Activated CD4-positive, alpha-beta memory T cell treated with anti-CD3 and anti-CD28 coated beads, Interleukin-2, amount 10 ng/mL, durations not matched to agents 7 days and 5 days (primary cell): ENCODE measurements at regions not wholly inside any gene's neighbourhood (a gene's known extent, or its start where the extent isn't known, plus 50 kb on each side); places are given as distances from the start of the nearest gene placed in this dataset.

Source experiments
- CTCF ChIA-PET: fragments of 350-600 bp; sonication (Branson Sonifier 250); formaldehyde crosslinking; loops from one replicate; lab custom pipeline; 2021; ENCODE audit warnings: antibody characterized with exemption, inconsistent platforms; lab: Charles Lee
- POLR2A ChIA-PET: fragments of 350-600 bp; sonication (Branson Sonifier 250); formaldehyde crosslinking; loops from one replicate; lab custom pipeline; 2021; ENCODE audit warnings: antibody characterized with exemption; lab: Charles Lee
- DNase-seq: peaks from one replicate; pipeline ENCODE4 v3.0.0-alpha.2; 2020
- H3K27ac Mint-ChIP-seq: one replicate; pipeline ENCODE4 v1.8.0; 2021; ENCODE audit warnings: mild to moderate bottlenecking, mixed read lengths
- H3K27me3 Mint-ChIP-seq: one replicate; pipeline ENCODE4 v1.8.0; 2021; ENCODE audit warnings: mixed read lengths
- H3K36me3 Mint-ChIP-seq: one replicate; pipeline ENCODE4 v1.8.0; 2021; ENCODE audit warnings: low read depth, mixed read lengths
- H3K4me1 Mint-ChIP-seq: one replicate; pipeline ENCODE4 v1.8.0; 2021; ENCODE audit warnings: mixed read lengths
- H3K4me3 Mint-ChIP-seq: one replicate; pipeline ENCODE4 v1.8.0; 2021; ENCODE audit warnings: mild to moderate bottlenecking, mixed read lengths
- H3K9me3 Mint-ChIP-seq: one replicate; pipeline ENCODE4 v1.8.0; 2021; ENCODE audit warnings: mixed read lengths

- no peak overlapping the region for H3K27ac Mint-ChIP-seq
- no peaks in the 10 kb centered on the region for H3K9me3 Mint-ChIP-seq
- no peaks in the 10 kb centered on the region for H3K27me3 Mint-ChIP-seq
- DNase-seq = no peak
- H3K4me1 Mint-ChIP-seq = no peaks in the 10 kb centered on the region
- H3K4me3 Mint-ChIP-seq = no peak overlapping the region
- CTCF ChIA-PET = no interaction called here
- POLR2A ChIA-PET = no interaction called here
- no peaks in the 10 kb centered on the region for H3K36me3 Mint-ChIP-seq
Observed at GRCh38 chr12:118841588-118841987, 139.8 kb upstream of the SRRM4 start.

- no peak overlapping the region for H3K27ac Mint-ChIP-seq
- no peaks in the 10 kb centered on the region for H3K36me3 Mint-ChIP-seq
- H3K27me3 Mint-ChIP-seq = no peaks in the 10 kb centered on the region
- POLR2A ChIA-PET = no interaction called here
- no peaks in the 10 kb centered on the region for H3K4me1 Mint-ChIP-seq
- no peak for DNase-seq
- no peak overlapping the region for H3K4me3 Mint-ChIP-seq
- H3K9me3 Mint-ChIP-seq = no peaks in the 10 kb centered on the region
- CTCF ChIA-PET = no interaction called here
Observed at GRCh38 chr12:118842866-118843265, 138.5 kb upstream of the SRRM4 start.

- DNase-seq = no peak
- Mint-ChIP-seq H3K36me3 (no peaks in the 10 kb centered on the region), H3K27me3 (no peaks in the 10 kb centered on the region), H3K4me1 (no peaks in the 10 kb centered on the region), H3K27ac (no peak overlapping the region), H3K9me3 (no peaks in the 10 kb centered on the region), H3K4me3 (no peak overlapping the region)
- ChIA-PET POLR2A (no interaction called here), CTCF (no interaction called here)
Observed at GRCh38 chr12:118846416-118846815, 134.9 kb upstream of the SRRM4 start.

- no peaks in the 10 kb centered on the region for H3K27me3 Mint-ChIP-seq
- H3K4me3 Mint-ChIP-seq = no peak overlapping the region
- CTCF ChIA-PET = no interaction called here
- H3K36me3 Mint-ChIP-seq = no peaks in the 10 kb centered on the region
- POLR2A ChIA-PET = no interaction called here
- H3K27ac Mint-ChIP-seq = no peak overlapping the region
- H3K9me3 Mint-ChIP-seq = no peaks in the 10 kb centered on the region
- H3K4me1 Mint-ChIP-seq = no peaks in the 10 kb centered on the region
- DNase-seq = peak; percentile 17
Observed at GRCh38 chr12:118850244-118850825, 131.0 kb upstream of the SRRM4 start.

- CTCF ChIA-PET = no interaction called here
- H3K4me3 Mint-ChIP-seq = no peak overlapping the region
- POLR2A ChIA-PET = no interaction called here
- H3K9me3 Mint-ChIP-seq = no peaks in the 10 kb centered on the region
- no peaks in the 10 kb centered on the region for H3K27me3 Mint-ChIP-seq
- no peak overlapping the region for H3K27ac Mint-ChIP-seq
- no peaks in the 10 kb centered on the region for H3K4me1 Mint-ChIP-seq
- no peaks in the 10 kb centered on the region for H3K36me3 Mint-ChIP-seq
- DNase-seq = no peak
Observed at GRCh38 chr12:118851891-118852290, 129.4 kb upstream of the SRRM4 start.

GRCh38 chr12:118853634-118854033, 127.7 kb upstream of the SRRM4 start:
- Mint-ChIP-seq H3K27me3 (no peaks in the 10 kb centered on the region), H3K27ac (no peak overlapping the region), H3K4me1 (no peaks in the 10 kb centered on the region), H3K9me3 (no peaks in the 10 kb centered on the region), H3K4me3 (no peak overlapping the region), H3K36me3 (no peaks in the 10 kb centered on the region)
- POLR2A ChIA-PET = no interaction called here
- CTCF ChIA-PET = no interaction called here
- no peak for DNase-seq

- no peak overlapping the region for H3K27ac Mint-ChIP-seq
- CTCF ChIA-PET = no interaction called here
- no peaks in the 10 kb centered on the region for H3K9me3 Mint-ChIP-seq
- H3K36me3 Mint-ChIP-seq = no peaks in the 10 kb centered on the region
- H3K4me3 Mint-ChIP-seq = no peak overlapping the region
- H3K27me3 Mint-ChIP-seq = no peaks in the 10 kb centered on the region
- DNase-seq = no peak
- no peaks in the 10 kb centered on the region for H3K4me1 Mint-ChIP-seq
- POLR2A ChIA-PET = no interaction called here
Observed at GRCh38 chr12:118855858-118856257, 125.5 kb upstream of the SRRM4 start.

- no peaks in the 10 kb centered on the region for H3K36me3 Mint-ChIP-seq
Observed at GRCh38 chr12:118866346-118866745, 115.0 kb upstream of the SRRM4 start.

GRCh38 chr12:118870551-118870950, 110.8 kb upstream of the SRRM4 start:
- CTCF ChIA-PET = no interaction called here
- Mint-ChIP-seq H3K9me3 (no peaks in the 10 kb centered on the region), H3K4me1 (no peaks in the 10 kb centered on the region), H3K27me3 (no peaks in the 10 kb centered on the region), H3K27ac (no peak overlapping the region), H3K36me3 (no peaks in the 10 kb centered on the region), H3K4me3 (no peak overlapping the region)
- POLR2A ChIA-PET = no interaction called here
- DNase-seq = no peak

More at GRCh38 chr12:118866346-118866745, 115.0 kb upstream of the SRRM4 start:
- H3K27me3 Mint-ChIP-seq = no peaks in the 10 kb centered on the region
- ChIA-PET POLR2A (no interaction called here), CTCF (no interaction called here)
- no peak for DNase-seq
- H3K4me1 Mint-ChIP-seq = no peaks in the 10 kb centered on the region
- no peak overlapping the region for H3K4me3 Mint-ChIP-seq
- H3K9me3 Mint-ChIP-seq = no peaks in the 10 kb centered on the region
- no peak overlapping the region for H3K27ac Mint-ChIP-seq

- Mint-ChIP-seq H3K4me3 (no peak overlapping the region), H3K27ac (no peak overlapping the region), H3K36me3 (no peaks in the 10 kb centered on the region), H3K27me3 (no peaks in the 10 kb centered on the region), H3K4me1 (no peaks in the 10 kb centered on the region), H3K9me3 (no peaks in the 10 kb centered on the region)
- no peak for DNase-seq
- ChIA-PET POLR2A (no interaction called here), CTCF (no interaction called here)
Observed at GRCh38 chr12:118874698-118875548, 106.4 kb upstream of the SRRM4 start.

GRCh38 chr12:118880720-118881493, 100.4 kb upstream of the SRRM4 start:
- DNase-seq = no peak
- CTCF ChIA-PET = no interaction called here
- Mint-ChIP-seq H3K4me1 (no peaks in the 10 kb centered on the region), H3K27ac (no peak overlapping the region), H3K4me3 (no peak overlapping the region), H3K9me3 (peaks cover 2% of the 10 kb centered on the region), H3K36me3 (no peaks in the 10 kb centered on the region), H3K27me3 (no peaks in the 10 kb centered on the region)
- POLR2A ChIA-PET = no interaction called here

- Mint-ChIP-seq H3K4me1 (no peaks in the 10 kb centered on the region), H3K4me3 (no peak overlapping the region), H3K9me3 (peaks cover 2% of the 10 kb centered on the region), H3K36me3 (no peaks in the 10 kb centered on the region), H3K27me3 (no peaks in the 10 kb centered on the region), H3K27ac (no peak overlapping the region)
- CTCF ChIA-PET = no interaction called here
- POLR2A ChIA-PET = no interaction called here
- no peak for DNase-seq
Observed at GRCh38 chr12:118884226-118884625, 97.1 kb upstream of the SRRM4 start.

GRCh38 chr12:118900993-118901392, 80.3 kb upstream of the SRRM4 start:
- DNase-seq = no peak
- H3K9me3 Mint-ChIP-seq = no peaks in the 10 kb centered on the region
- H3K27me3 Mint-ChIP-seq = no peaks in the 10 kb centered on the region
- no peak overlapping the region for H3K27ac Mint-ChIP-seq
- H3K4me1 Mint-ChIP-seq = no peaks in the 10 kb centered on the region
- CTCF ChIA-PET = no interaction called here
- H3K4me3 Mint-ChIP-seq = no peak overlapping the region
- no peaks in the 10 kb centered on the region for H3K36me3 Mint-ChIP-seq
- POLR2A ChIA-PET = no interaction called here
